ENCODE measurements at regions not wholly inside any gene's neighbourhood (a gene's known extent, or its start where the extent isn't known, plus 50 kb on each side); places are given as distances from the start of the nearest gene placed in this dataset.
"Not testable (repeated sequence)": the region's sequence is repeated elsewhere in the genome, so short reads cannot be mapped to it uniquely, and the experiment has no call there.

DNA sequence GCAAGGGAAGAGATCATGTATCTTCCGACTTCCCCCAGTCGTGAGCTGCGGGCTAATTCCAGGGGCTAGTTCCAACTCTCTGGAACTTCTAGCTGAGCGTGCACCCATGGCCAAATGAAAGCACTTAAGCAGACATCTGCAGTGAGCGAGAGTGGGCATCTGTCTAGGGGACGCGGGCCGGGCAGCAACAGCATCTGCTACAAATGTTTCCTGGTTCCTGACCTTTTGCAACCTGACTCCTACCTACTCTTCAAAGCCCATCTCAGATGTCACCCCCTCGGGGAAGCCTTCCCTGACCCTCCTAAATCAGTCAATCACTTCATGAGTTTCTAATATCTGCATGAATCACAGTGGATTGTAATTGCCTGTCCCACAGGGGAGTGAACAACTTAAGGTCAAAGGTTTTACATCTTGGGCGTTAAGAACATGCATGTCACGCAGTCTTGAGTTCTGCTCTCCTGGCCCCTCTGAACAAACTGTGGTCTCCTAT, 141.9 kb downstream of the CEBPB start:
- Histone ChIP-seq H3K4me1 (replicated peaks) (no peaks in the 10 kb centered on the region), H3K27me3 (replicated peaks; ENCODE audit: insufficient read depth) (no peaks in the 10 kb centered on the region), H3K4me3 (no peak overlapping the region), H3K36me3 (no peaks in the 10 kb centered on the region), H3K9me3 (no peaks in the 10 kb centered on the region), H3K27ac (no peak overlapping the region)
- no peak for DNase-seq (ENCODE audit: low spot score)
- intact Hi-C loops (cut with DNase I) = no loop called here
- 84% methylated on average over 11 of the region's 11 CpGs for WGBS
- no peak for TF ChIP-seq POLR2AphosphoS5 (IDR thresholded peaks at IDR 0.05)
- no peak for TF ChIP-seq CTCF (IDR thresholded peaks at IDR 0.05)
- TF ChIP-seq POLR2A (IDR thresholded peaks at IDR 0.05) = no peak

DNA sequence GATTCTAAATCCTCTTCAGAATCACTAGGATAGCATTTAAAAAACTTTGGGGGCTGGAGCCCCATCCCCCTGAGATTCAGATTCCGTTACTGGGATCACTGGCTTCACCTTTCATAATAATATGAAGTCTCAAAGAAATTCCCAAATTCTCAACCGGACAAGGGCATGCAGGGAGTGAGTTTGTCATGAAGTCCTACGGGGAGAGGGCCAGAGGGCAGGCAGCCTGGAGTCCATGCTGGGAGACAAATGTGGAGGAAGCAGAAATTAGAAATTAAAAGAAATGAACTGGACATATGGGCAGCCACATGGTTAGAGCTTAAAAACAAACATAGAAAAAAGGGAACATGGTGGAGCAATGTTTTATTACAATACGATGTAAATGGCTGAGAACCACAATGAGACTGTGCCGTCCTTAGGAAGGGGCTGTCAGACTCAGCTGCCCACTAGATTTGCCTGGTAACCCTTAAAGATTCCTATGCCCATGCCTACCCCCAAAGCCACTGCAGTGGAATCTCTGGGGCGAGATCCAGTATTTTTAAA, 142.6 kb downstream of the CEBPB start:
- Histone ChIP-seq H3K27ac (no peak overlapping the region), H3K9me3 (no peaks in the 10 kb centered on the region), H3K4me1 (replicated peaks) (no peaks in the 10 kb centered on the region), H3K27me3 (replicated peaks; ENCODE audit: insufficient read depth) (no peaks in the 10 kb centered on the region), H3K36me3 (no peaks in the 10 kb centered on the region), H3K4me3 (no peak overlapping the region)
- TF ChIP-seq POLR2AphosphoS5 (IDR thresholded peaks at IDR 0.05) (no peak), POLR2A (IDR thresholded peaks at IDR 0.05) (no peak), CTCF (IDR thresholded peaks at IDR 0.05) (no peak)
- WGBS = 93% methylated on average over 6 of the region's 6 CpGs
- intact Hi-C loops (cut with DNase I) = no loop called here
- no peak for DNase-seq (ENCODE audit: low spot score)

DNA sequence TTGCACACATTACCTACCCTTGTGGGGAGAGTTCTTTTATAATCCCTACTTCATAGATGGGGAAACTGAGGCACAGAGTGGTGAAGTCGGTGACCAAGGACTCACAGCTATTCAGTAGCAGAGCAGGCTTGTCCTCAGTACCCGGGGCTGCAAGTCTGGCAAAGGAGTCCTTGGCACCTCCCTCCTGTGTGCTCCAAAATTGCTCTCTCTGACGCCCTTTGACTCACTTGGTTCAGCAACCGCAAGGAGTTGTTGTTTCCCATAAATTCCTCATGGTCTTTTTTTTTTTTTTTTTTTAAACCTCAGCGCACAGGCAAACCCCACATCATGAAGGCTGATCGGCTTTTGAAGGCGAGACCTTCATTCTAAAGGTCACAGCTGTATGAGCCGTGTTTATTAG, 143.2 kb downstream of the CEBPB start:
- Histone ChIP-seq H3K27ac (no peak overlapping the region), H3K4me3 (no peak overlapping the region), H3K9me3 (no peaks in the 10 kb centered on the region), H3K4me1 (replicated peaks) (no peaks in the 10 kb centered on the region), H3K36me3 (no peaks in the 10 kb centered on the region), H3K27me3 (replicated peaks; ENCODE audit: insufficient read depth) (no peaks in the 10 kb centered on the region)
- peak; percentile 47 for DNase-seq (ENCODE audit: low spot score)
- TF ChIP-seq POLR2A (IDR thresholded peaks at IDR 0.05) = no peak
- TF ChIP-seq POLR2AphosphoS5 (IDR thresholded peaks at IDR 0.05) = no peak
- TF ChIP-seq CTCF (IDR thresholded peaks at IDR 0.05) = no peak
- WGBS = 39% methylated on average over 8 of the region's 8 CpGs
- intact Hi-C loops (cut with DNase I) = no loop called here

- H3K27me3 ChIP-seq (replicated peaks; ENCODE audit: insufficient read depth); intact Hi-C loops (cut with DNase I); H3K36me3 ChIP-seq; DNase-seq (ENCODE audit: low spot score); H3K4me1 ChIP-seq (replicated peaks); H3K27ac ChIP-seq; H3K9me3 ChIP-seq; H3K4me3 ChIP-seq: not testable (repeated sequence)
- WGBS = 95% methylated on average over 6 of the region's 6 CpGs
Observed at GRCh38 chr20:50334512-50334911, 143.9 kb downstream of the CEBPB start.

DNA sequence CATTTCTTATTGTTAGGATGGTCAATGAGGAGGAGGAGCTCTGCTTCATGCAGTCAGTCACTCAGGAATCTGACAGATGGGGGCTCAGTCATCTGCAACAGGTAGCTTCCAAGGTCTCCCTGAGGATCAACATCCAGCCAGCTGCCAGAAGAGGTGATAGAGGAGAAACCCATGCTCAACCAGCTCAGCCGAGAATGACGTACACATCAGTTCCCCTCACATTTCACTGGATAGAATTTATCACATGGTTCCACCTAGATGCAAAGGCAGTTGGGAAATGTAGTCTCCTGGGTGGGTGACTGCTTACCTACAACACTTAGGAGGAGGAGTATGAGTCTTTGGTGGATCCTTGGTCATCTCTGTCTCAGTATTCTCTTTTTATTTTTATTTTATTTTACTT, 144.5 kb downstream of the CEBPB start:
- Histone ChIP-seq H3K4me3 (no peak overlapping the region), H3K27me3 (replicated peaks; ENCODE audit: insufficient read depth) (no peaks in the 10 kb centered on the region), H3K9me3 (no peaks in the 10 kb centered on the region), H3K27ac (no peak overlapping the region), H3K36me3 (no peaks in the 10 kb centered on the region), H3K4me1 (replicated peaks) (no peaks in the 10 kb centered on the region)
- intact Hi-C loops (cut with DNase I) = no loop called here
- no peak for DNase-seq (ENCODE audit: low spot score)
- 49% methylated on average over 2 of the region's 2 CpGs for WGBS
- TF ChIP-seq POLR2A (IDR thresholded peaks at IDR 0.05) (peak; percentile 38), POLR2AphosphoS5 (IDR thresholded peaks at IDR 0.05) (peak; percentile 7), CTCF (IDR thresholded peaks at IDR 0.05) (no peak)
